ENCODE measurements at regions not wholly inside any gene's neighbourhood (a gene's known extent, or its start where the extent isn't known, plus 50 kb on each side); places are given as distances from the start of the nearest gene placed in this dataset.
"Not testable (repeated sequence)": the region's sequence is repeated elsewhere in the genome, so short reads cannot be mapped to it uniquely, and the experiment has no call there.

DNA sequence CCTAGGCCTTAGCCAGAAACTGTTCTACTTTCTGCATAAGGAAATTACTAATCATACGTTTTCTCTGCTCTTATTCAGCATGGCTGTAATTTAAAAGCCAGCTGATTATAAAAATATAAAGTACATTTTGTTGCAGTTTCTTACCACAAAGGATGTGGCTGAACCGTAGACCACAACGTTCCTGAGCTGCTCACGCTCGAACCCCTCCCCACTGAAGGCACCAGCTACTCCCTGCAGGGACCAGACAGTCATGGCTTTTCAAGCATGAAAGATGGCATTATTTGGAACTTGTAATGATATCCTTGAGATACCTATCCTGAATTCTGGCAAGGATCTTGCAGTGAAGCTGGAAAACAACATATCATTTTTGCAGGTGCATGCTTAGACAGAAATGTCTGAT, 91.8 kb upstream of the DMRT1 start:
- no peak for DNase-seq

DNA sequence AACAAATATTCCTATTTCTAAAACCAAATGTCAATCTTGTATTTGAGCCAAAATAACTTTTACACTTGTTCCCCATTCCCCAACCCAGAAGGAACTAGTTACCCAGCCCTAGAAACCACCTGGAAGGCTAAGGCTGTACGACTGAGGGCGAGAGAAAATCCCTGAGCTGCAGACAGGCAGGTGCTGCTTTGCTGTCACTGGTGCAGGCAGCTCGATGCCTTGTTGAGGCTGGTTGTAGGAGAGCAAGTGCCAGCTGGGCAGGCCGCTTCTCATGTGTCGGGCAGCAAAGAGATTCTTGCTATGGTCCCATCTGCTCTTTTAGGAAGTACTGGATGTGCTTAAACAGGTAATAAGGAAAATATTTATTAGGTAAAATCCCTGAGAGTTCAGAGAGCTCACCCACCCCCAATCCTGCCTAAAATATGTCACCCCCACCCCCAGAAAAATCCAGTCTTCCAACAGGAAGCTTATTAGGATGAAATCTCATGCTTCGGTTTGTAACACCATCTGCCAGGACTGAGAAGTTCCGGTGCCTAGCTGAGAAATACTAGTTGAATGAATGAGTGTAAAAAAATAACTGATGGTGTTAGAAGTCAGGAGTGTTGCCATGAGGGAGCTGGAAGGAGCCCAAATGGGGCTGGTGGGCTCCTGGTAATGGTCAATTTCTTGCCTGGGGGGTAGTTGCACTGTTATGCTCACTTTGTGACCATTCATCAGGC, 91.1 kb upstream of the DMRT1 start:
- peak; percentile 62 for DNase-seq

DNA sequence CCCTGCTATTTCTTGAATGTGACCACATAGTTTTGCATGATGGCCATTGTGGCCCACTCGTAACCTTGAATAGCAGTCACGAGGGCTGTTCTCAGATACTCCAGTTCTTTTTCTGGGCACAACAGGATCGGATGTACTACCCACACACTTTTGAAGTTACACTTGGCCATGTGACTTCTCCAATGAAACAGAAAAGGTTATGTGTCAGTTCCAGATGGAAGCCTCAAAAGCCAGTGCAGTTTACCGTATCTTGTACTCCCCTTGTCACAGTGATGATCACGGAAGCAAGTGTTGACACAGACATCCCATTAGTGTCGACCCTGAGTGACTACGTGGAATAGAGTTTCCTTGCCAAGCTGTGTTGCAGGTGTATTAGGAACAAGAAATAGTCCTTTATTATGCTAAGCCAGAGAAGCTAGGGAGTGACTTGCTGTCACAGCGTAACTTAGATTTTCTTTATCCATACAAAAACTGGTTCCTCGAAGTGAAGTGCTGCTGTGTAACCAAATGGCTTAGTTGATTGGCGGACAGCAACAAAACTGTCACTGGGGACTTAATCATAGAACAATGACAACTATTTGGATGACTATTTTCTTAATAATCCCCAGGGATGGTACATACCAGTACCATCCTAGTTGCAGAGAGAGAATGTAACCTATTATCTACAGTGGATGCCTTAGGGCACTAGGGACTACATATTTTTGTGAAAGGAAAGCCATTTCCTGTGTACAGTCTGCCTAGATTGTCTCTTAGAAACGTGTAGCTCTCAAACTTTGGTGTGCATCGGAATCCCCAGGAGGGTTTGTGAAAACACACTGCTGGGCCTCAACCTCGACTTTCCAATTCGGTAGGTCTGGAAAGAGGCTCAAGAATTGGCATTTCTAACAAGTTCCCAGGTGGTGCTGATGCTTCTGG, 90.1 kb upstream of the DMRT1 start:
- peak; percentile 17 for DNase-seq

- no peak for DNase-seq
These were observed 89.3 kb upstream of the DMRT1 start for GRCh38 chr9:752201-752600.

DNA sequence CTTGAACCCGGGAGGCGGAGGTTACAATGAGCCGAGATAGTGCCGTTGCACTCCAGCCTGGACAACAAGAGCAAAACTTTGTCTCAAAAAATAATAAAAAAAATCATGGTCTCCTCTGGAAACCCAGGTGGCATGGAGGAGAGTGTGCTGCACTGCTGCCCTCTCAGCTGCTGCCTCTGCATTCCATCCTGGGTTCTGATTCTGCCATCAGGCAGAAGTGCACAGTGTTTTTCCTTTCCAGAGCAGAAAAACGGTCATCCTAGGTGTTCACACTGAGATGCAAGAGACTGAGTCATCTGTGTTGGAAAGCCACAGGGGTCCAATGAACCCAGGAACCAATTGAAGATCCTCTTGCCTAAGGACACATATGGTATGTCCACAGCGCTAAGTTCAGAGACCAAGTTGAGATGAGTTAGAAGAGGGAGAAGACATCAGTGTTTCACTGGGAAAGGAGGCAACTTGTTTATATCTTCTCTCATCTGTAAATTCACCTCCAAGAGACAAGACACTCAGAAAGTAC, 88.8 kb upstream of the DMRT1 start:
- DNase-seq = no peak

- not testable (repeated sequence) for DNase-seq
These were observed 87.8 kb upstream of the DMRT1 start for GRCh38 chr9:753734-754133.

- DNase-seq = no peak
These were observed 87.2 kb upstream of the DMRT1 start for GRCh38 chr9:754150-754931.

- no peak for DNase-seq
These were observed 85.8 kb upstream of the DMRT1 start for GRCh38 chr9:755454-756381.

DNA sequence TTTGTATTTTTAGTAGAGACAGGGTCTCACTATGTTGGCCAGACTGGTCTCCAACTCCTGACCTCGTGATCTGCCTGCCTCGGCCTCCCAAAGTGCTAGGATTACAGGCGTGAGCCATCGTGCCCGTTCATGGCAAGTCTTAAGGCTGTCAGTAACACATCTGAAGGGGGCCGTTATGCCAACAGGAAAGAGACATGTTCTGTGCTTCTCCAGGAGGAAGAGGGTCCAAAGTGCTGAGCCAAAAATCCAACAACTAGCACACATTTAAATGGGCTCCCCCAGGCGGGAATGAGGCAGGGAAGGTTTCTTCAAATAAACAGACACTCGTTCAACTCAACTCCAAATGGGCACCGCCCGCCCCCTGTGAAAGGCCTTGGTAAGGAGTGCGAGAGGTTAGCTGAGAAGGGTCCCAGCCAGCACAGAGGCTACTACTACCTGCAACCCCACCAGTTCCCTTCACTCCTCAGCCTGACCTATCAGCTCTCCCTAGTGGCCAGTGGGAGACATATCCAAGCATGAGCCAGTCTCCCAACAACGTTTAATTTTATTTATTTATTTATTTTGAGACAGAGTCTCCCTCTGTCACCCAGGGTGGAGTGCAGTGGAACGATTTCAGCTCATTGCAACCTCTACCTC, 84.1 kb upstream of the DMRT1 start:
- DNase-seq = no peak

- no peak for DNase-seq
These were observed 83.4 kb upstream of the DMRT1 start for GRCh38 chr9:758146-758545.

GRCh38 chr9:759541-759940, 82.0 kb upstream of the DMRT1 start:
- DNase-seq = no peak

DNA sequence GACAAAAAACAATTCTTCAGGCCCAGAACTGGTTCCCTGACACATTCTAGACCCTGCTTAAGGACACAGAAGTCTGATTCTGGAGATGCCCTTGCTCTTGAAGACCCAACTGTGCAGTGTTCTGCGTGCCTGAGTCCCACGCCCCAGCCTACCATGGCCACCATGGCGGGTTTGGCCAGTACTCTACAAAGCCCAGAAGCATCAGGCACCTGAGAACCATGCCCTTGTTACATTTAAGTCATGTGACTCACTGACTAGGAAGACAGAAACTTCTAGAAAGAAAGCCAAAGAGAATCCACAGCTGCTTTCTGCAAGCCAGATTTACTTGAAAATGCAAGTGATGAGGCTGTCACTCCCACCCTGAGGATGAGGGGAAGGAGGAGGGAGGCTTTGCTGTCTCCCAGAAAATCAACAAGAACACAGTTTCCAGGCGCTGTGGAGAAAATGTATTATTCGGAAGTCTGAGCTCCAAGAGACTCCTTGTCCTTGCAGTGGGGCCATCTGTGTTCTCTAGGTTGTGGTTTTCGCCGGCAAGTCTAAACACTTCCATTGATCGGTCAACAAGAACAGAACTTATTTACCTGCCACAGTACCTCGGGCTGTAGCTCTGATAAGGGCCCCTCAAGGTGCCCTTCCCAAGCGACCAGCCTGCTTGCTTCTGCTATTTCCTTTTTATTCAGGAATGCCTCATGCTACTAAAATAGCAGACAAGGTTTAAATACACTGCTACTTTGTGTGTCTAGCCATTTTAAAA, 81.3 kb upstream of the DMRT1 start:
- no peak for DNase-seq

DNA sequence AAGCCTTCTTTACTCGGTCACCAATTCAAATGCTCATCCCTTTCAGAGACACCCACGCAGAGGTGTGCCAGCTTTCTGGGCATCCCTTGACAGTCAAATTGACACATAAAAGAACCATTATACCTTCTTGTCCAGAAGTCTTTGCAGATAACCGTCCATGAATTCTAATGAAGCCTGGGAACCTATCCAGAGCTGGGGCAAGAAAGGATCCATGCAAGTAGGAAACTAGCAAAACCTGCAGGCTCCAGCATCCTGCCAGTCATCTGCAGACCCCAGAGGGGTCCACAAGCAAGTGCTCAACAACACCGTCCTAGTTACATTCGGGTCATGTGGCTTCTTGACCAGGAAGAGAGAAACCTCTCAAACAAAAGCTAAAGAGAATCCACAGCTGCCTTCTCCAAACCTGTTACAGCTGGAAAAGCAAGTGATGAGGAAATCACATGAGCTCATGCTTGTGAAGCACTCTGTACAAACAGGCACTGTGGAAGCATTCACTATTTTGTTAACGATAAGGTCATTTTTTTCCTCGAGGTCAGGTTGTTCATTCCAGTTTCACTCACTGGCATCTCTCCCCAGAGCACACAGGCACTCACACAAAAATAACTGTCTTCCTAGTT, 80.2 kb upstream of the DMRT1 start:
- DNase-seq = no peak

DNA sequence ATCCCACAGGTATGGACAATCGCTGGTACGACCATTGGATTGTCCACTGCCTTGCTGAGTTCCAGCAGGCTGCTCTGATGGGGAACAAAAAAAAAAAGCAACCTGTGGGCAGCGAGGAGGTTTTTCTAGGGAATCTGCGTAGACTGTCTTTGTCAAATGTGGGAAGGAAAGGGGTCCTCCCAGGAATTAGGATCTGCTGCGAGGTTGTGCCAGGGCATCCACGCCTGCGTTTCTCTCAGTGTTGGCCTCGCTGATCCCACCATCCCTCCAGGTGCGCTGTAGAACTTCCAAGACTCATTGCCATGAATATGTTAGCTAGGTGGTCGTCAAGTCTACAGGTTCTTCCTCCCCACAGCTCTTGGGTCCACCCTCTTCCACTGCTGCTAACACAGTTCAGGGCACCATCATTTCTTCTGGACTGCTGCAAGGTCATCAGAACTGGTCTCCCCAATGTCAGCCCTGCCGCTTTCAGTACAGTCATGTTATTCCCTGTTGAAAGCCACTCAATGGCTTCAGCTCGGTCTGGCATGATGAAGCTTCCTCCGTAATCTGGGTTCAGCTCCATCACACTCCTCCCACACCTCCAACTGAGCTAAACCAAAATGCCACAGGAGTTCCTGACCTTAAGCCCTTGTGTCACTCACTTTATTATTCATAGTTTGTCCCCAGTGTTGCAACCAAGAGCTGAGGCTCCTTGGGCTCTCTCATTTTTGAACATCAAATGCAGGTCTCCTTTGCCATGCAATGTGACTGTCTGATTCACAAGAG, 79.5 kb upstream of the DMRT1 start:
- DNase-seq = no peak

GRCh38 chr9:763692-764091, 77.8 kb upstream of the DMRT1 start:
- DNase-seq = no peak

DNA sequence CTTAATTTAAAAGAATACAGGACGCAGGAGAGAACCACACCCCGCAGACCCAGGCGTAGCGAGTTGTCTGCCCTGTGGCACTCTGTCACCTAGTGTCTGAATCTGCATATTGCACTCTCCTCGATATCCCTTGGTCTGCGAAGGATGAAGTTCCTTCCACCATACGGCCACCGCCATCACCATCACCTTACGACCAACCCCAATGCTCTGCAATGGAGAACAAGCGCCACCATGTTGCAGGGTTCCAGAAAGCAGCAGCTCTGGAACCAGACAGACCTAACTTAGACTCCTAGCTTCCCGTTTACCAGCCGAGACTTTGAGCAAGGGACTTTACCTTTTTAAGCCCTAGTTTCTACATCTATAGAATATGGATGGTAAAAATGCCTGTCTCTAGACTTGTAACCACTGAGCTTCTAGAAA, 77.4 kb upstream of the DMRT1 start:
- peak; percentile 45 for DNase-seq

GRCh38 chr9:764986-765385, 76.5 kb upstream of the DMRT1 start:
- no peak for DNase-seq

GRCh38 chr9:767061-767561, 74.4 kb upstream of the DMRT1 start:
- not testable (repeated sequence) for DNase-seq

DNA sequence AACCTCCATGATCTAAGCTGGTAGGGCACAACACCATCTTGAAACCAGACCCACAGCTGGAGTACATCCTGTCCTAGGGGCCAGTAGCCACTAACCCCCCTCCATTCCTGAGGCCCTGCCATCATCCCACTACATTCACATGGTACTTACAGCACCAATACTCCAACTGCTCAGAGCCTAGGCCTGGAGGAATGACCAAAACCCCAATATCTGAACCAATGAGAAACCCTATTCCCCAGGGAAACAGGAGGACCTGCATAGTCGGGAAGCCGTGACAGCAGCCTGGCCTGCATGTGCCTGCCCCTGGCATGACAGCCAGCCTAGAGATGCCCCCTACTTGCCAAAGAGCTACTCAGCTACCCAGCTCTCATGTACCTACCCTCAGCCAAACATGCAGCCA, 65.4 kb upstream of the DMRT1 start:
- no peak for DNase-seq
